Fibroblast of skin of right quadriceps (primary cell): ENCODE measurements at regions not wholly inside any gene's neighbourhood (a gene's known extent, or its start where the extent isn't known, plus 50 kb on each side); places are given as distances from the start of the nearest gene placed in this dataset.

Experiments used
- DNase-seq: peaks from one replicate; pipeline ENCODE4 v3.0.0-alpha.2; 2013

DNA sequence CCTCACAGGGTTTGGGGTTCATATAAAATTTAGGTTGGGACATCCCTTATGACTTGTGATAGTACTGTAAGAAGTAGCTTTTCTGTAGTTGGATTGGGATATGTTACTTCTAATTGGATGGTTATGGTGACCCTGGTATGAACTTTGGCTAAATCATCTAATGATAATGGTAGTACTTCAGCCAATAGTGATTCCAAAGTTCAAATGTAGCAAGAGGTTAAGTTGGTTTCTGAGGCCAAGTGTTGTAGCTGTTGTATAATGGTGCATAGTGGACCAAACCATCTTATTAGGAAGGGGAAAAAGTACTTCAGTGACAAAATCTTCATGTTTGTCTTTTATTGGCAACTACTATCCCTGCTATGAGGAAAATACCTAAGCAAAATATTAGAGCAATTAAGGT is 542.1 kb upstream of the IGFBP3 start:
- no peak for DNase-seq

GRCh38 chr7:46461334-46461777 is 540.3 kb upstream of the IGFBP3 start:
- peak; percentile 53 for DNase-seq

DNA sequence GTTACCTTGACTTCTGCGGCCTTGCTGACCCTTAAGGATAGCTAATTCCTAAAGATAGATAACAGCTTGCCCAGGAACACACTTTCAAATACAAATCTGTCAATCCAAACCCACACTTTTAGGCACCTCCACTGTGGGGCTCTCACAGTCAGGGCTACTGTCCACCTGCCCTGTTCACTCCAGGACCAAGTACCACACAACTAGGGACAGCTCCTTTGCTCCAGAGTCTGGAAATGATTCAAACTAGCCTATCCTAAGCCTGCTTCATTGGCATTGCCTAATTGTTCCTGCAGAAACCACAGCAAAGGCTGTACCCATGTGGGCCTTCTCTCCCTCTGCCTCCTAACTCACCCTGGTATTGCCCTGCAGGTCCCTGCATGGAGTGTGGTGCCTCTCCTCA is 538.9 kb upstream of the IGFBP3 start:
- DNase-seq = no peak

DNA sequence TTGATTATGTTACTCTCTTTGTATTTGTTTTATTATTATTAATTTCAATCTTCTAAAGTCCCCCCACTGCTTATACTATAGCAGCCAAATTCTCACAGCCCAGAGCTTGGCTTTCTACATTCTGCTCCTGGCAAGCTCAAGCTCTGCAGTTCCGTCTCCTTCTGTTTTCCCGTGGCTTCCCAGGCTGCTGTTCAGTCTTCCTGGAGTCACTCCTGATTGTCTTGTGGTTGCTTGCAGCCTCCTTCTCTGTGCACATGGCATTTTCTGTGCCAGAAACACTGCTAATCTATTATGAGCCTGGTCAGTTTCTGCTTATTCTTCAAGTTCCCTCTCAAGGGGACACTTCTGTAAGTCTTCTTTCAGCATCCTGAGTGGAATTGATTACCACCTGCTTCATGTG is 533.7 kb upstream of the IGFBP3 start:
- DNase-seq = no peak

- DNase-seq = no peak
These were observed 531.6 kb upstream of the IGFBP3 start for GRCh38 chr7:46452561-46453135.

DNA sequence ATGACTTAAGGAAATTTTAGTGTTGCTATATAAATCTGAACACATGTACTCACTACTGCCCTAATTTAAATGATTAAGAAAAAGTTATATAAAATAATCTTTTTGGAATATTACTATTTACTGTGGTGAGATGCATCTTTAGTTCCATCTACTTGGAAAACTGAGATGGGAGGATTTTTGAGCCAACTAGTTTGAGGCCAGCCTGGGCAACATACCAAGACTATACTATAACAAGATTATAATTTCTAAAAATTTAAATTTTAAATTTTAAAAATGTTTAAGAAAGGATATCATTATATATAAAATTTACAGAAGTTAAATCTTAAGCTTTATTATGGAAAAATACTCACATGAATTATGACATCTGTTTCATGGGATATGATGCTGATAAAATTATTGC is 530.8 kb upstream of the IGFBP3 start:
- DNase-seq = no peak

GRCh38 chr7:46450886-46451285 is 529.8 kb upstream of the IGFBP3 start:
- peak; percentile 45 for DNase-seq

DNA sequence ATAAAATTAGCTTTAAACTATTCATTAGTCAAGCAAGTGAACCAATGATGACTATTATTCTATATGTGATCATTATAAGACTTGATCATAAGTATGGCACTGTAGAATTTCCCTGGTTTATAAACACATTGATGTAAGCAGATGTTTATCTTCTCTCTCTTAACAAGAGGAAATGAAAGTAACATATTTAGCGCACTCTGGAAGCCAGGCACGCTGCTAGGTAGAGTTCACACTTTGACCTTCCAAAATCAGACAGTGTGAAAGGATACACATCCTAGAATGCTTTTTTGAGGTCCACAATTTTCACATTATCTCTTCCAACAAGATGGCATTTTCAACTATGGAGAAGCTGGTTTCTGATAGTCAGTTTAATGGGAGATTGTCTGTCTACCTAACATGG is 529.4 kb upstream of the IGFBP3 start:
- DNase-seq = no peak

GRCh38 chr7:46449743-46450142 is 528.7 kb upstream of the IGFBP3 start:
- DNase-seq = no peak

DNA sequence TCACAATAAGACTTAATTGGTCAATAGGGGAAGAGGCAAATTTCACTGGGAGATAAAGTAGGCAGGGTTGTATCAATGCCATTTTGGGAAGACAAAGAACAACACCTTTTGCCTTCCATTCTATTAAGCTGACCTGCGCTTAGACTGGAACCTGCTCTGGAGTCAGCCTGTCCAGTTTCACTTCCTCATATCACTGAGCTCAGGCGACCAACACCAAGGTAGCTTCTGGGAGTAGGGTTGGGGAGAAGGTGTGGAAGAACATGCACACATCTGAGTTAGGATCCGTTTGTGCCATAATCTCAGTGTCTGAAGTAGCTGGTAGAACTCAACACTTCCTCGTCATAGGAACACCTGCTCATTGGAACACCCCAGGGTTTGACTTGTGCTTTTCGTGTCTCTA is 527.4 kb upstream of the IGFBP3 start:
- no peak for DNase-seq

DNA sequence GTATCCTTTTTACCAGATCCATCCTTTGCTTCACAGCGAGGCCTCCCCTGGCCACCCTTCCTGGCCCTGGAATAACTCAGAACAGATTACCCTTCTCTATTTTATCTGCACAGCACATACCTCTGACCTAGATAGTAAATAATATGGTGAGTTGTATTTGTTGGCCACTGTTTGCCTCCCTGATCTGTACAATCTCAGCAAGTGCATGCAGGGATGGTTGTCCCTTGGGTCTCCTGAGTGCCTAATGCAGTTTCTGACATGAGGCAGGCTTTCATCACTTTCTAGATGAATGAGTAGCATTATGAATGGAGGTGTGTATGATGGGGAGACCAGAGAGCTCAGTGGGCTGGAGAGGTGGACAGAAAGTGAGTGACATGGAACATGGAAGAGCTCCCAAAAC is 525.1 kb upstream of the IGFBP3 start:
- DNase-seq = no peak

GRCh38 chr7:46444256-46444655 is 523.2 kb upstream of the IGFBP3 start:
- DNase-seq = peak; percentile 23

DNA sequence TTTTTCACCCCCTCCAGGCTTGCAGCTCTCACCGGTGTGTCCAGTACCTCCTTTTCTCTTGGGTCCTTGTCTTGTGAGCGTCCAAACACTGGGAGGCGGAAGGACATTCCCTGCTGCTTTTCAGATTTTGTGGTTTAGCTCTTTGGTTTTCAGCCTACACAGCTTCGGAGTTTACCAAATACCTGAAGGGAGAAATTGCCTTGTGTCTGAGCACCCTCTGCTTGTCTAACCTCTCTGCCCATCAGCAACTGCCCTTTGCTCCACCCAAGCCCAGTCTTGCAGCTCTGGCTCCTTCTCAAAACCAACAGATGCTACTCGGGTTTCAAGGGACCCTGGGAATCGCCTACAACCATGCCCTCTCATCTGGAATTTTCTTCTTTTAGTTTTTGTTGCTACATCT is 519.1 kb upstream of the IGFBP3 start:
- no peak for DNase-seq

DNA sequence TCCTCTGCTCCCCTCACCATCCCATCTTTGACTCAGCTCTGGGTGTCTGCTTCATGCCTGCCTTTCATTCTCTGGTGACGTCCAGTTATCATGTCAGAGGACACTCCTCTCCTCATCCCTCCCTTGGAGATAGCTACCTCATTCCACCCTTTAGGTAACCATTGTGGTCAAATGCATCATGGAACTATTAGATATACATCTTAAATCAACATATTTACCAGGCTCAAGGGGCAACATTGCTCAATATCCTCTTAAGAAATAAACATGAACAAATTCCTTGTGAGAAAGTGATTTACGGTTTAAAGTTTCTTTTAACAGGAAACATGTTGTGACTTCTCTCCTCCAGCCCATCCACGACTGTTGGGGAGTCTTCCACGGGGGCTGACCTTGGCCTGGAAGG is 511.6 kb upstream of the IGFBP3 start:
- DNase-seq = peak; percentile 83

GRCh38 chr7:46428295-46428694 is 507.2 kb upstream of the IGFBP3 start:
- peak; percentile 50 for DNase-seq

DNA sequence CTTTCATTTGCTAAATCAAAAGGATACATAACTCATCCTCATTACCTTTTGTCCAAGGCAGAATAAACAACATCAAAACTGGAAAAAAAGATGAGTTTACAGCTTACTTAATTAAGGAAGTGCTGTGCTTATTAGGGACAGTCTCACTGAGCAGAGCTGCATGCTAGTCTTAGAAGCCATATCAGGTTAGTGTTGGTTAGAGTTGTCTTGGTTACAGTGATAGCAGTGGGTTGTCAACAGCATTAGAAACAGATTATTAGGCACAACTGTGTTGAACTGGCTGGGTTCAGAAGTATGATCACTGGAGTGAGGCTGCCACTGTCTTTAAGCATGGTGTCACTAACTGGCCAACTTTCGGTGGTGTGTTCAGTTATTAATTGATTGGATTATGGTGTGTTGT is 503.9 kb upstream of the IGFBP3 start:
- DNase-seq = no peak

DNA sequence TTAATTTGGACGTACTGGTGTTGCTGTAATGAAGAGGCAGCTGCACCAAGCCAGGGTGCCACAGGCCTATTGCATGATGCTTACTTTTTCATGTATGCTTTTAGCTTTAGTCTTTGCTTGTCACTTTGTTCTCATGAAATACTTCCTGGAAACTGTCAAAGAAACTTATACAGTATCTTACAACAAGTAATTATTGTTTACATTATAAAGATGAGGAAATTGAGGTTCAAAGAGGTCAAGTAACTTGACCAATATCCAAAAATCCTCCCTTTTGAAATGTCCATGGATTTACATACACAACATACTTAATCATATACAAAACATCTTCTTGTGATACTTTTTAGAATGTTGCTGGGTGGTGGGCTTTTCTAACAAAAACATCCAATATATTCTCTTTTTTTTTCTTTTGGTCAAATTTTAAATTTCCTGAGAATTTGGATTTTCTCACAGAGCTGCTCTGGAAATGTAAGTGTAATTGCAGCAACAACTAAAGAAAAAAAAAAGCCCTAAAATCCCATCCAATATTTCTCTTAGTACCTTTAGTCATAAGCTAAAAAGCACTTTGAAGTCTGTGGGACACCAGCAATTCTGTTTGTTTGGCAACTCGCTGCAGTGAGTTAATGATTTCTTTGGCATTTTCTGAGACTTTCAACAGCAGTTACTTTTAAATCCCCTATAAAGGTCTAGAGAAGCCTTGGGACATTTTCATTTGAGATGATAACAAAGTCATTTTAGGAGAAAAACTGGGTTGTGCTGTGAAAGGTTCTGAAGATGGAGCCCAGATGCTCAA is 500.6 kb upstream of the IGFBP3 start:
- DNase-seq = no peak

- peak; percentile 16 for DNase-seq
These were observed 493.9 kb upstream of the IGFBP3 start for GRCh38 chr7:46414946-46415345.

DNA sequence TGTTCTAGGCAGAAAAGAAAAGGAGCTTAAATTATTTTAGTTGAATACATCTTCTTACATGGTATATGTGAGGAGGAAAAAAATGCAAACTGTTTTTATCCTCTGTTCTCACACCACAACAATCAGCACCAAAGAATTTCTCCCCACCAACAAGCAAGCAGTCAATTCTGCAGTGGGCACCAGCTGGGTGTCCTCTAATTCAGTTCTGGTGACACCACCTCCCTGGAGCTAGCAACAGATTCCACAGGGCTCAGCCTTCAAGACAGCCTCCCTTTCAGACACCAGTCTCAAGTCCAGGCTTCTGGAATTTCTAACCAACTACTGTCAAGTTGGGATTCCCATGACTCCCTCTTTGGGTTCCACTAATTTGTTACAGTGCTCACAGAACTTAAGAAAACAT is 490.2 kb upstream of the IGFBP3 start:
- no peak for DNase-seq

GRCh38 chr7:46407125-46407524 is 486.1 kb upstream of the IGFBP3 start:
- DNase-seq = no peak

DNA sequence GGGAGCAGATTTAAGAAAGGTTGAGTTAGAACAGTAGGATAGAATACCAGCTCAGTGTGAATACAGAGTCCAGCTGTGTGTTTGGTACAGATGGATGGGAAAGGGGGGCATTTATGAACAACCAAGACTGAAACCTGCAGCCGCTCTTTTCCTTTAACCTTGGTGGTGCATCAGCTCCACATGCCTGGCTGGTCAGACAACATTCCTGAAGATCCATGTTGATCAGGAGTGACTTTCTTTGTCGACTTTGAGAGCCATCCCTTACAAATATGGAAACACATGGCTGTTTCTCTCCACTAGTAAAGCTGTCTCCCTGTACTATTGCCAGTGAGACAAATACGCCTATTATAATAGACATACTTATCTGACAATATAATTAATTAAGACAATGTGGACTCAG is 476.5 kb upstream of the IGFBP3 start:
- DNase-seq = no peak

DNA sequence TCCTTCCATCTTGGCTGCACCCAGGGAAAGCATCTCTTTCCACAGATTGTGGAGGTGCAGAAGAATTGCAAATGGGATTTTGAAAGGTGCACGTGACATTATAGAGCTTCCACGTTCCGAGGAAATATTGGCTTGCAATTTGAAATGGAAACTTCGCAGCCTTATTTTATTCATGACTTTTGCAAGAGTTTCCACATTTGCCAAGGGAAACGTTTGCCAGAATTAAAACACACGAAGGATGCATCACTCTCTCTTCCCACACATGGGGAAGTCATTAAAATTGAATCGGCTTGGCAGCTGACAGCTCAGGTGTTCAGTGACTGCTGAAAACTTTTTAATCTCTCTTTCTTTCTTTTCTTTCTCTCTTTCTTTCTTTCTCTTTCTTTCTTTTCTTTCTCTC is 475.4 kb upstream of the IGFBP3 start:
- peak; percentile 31 for DNase-seq

- DNase-seq = peak; percentile 34
These were observed 472.1 kb upstream of the IGFBP3 start for GRCh38 chr7:46393142-46393541.

DNA sequence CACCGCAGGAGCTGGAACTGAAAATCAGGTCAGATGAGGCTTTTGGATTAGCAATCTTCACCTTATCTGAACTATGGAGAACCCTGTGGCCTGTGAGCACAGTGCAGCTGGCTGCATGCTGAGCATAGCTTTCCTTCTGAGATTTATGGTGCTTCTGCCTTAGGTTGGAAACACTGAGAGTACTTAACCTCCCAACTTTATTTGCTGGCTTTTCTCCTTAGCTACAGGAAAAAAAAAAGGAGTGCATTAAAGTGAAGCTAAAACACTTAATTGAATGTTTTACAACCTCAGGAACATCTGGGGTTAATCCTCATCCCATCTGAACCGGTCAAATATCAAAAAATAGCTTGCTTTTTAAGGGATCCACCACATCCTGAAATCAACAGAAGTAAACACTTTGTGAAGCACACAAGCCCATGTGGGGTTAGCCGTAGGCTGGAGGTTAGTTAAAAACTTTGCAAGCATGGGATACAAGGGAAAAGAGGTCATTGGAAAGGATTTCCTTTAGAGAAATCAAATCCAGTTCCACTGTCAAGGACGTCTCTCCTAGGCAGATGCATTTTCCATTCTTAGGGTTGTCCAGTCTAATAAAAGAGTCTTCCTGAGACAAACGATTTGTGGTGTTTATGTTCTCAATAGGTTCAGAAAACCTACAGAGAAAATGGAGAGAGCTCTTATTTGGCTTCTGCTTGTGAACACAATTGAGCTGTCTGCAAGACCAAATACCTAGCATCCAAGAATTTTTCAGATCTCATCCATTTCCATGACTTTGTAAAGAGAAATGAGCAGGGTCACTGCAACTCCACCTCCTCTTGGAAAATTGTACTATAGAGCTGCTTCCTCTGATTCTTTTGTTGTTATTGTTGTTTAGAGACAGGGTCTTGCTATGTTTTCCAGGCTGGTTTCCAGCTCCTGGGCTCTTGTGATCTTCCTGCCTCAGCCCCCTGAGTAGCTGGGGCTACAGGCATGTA is 470.4 kb upstream of the IGFBP3 start:
- peak; percentile 84 for DNase-seq
